ENCODE measurements at regions not wholly inside any gene's neighbourhood (a gene's known extent, or its start where the extent isn't known, plus 50 kb on each side); places are given as distances from the start of the nearest gene placed in this dataset.
"Not testable (repeated sequence)": the region's sequence is repeated elsewhere in the genome, so short reads cannot be mapped to it uniquely, and the experiment has no call there.

- intact Hi-C loops (cut with DNase I): no loop called here
- peak; percentile 68 for DNase-seq (ENCODE audit: low spot score)
Observed at GRCh38 chr9:88289532-88289931, 98.7 kb upstream of the SPIN1 start.

- intact Hi-C loops (cut with DNase I): no loop called here
- peak; percentile 53 for DNase-seq (ENCODE audit: low spot score)
Observed at GRCh38 chr9:88287972-88288371, 100.3 kb upstream of the SPIN1 start.

- DNase-seq (ENCODE audit: low spot score): no peak
- intact Hi-C loops (cut with DNase I): no loop called here
Observed at GRCh38 chr9:88280816-88281382, 107.3 kb upstream of the SPIN1 start.

GRCh38 chr9:88278036-88278435 is 110.2 kb upstream of the SPIN1 start:
- intact Hi-C loops (cut with DNase I): no loop called here
- peak; percentile 36 for DNase-seq (ENCODE audit: low spot score)

- DNase-seq (ENCODE audit: low spot score): no peak
- intact Hi-C loops (cut with DNase I): no loop called here
Observed at GRCh38 chr9:88274078-88274477, 114.2 kb upstream of the SPIN1 start.

GRCh38 chr9:88272986-88273385 is 115.3 kb upstream of the SPIN1 start:
- no peak for DNase-seq (ENCODE audit: low spot score)
- intact Hi-C loops (cut with DNase I): no loop called here

- intact Hi-C loops (cut with DNase I): no loop called here
- no peak for DNase-seq (ENCODE audit: low spot score)
Observed at GRCh38 chr9:88270413-88270812, 117.8 kb upstream of the SPIN1 start.

GRCh38 chr9:88268886-88269285 is 119.4 kb upstream of the SPIN1 start:
- DNase-seq (ENCODE audit: low spot score): no peak
- intact Hi-C loops (cut with DNase I): no loop called here

GRCh38 chr9:88267283-88267682 is 121.0 kb upstream of the SPIN1 start:
- intact Hi-C loops (cut with DNase I): no loop called here
- no peak for DNase-seq (ENCODE audit: low spot score)

GRCh38 chr9:88266416-88266815 is 121.8 kb upstream of the SPIN1 start:
- intact Hi-C loops (cut with DNase I): no loop called here
- DNase-seq (ENCODE audit: low spot score): no peak

GRCh38 chr9:88259001-88259400 is 120.7 kb upstream of the SPATA31C2 start:
- no peak for DNase-seq (ENCODE audit: low spot score)
- intact Hi-C loops (cut with DNase I): no loop called here

- intact Hi-C loops (cut with DNase I): no loop called here
- no peak for DNase-seq (ENCODE audit: low spot score)
Observed at GRCh38 chr9:88258601-88259000, 120.3 kb upstream of the SPATA31C2 start.

- intact Hi-C loops (cut with DNase I): no loop called here
- no peak for DNase-seq (ENCODE audit: low spot score)
Observed at GRCh38 chr9:88258024-88258423, 119.7 kb upstream of the SPATA31C2 start.

GRCh38 chr9:88256216-88256615 is 117.9 kb upstream of the SPATA31C2 start:
- intact Hi-C loops (cut with DNase I): no loop called here
- DNase-seq (ENCODE audit: low spot score): no peak

GRCh38 chr9:88255806-88256205 is 117.5 kb upstream of the SPATA31C2 start:
- intact Hi-C loops (cut with DNase I); DNase-seq (ENCODE audit: low spot score): not testable (repeated sequence)

GRCh38 chr9:88251903-88252302 is 113.6 kb upstream of the SPATA31C2 start:
- intact Hi-C loops (cut with DNase I): no loop called here

GRCh38 chr9:88243736-88244135 is 105.5 kb upstream of the SPATA31C2 start:
- intact Hi-C loops (cut with DNase I): no loop called here
- no peak for DNase-seq (ENCODE audit: low spot score)

More at GRCh38 chr9:88251903-88252302, 113.6 kb upstream of the SPATA31C2 start:
- DNase-seq (ENCODE audit: low spot score): no peak

- no peak for DNase-seq (ENCODE audit: low spot score)
- intact Hi-C loops (cut with DNase I): no loop called here
Observed at GRCh38 chr9:88242879-88243278, 104.6 kb upstream of the SPATA31C2 start.

- intact Hi-C loops (cut with DNase I): no loop called here
- no peak for DNase-seq (ENCODE audit: low spot score)
Observed at GRCh38 chr9:88237991-88238571, 99.8 kb upstream of the SPATA31C2 start.

GRCh38 chr9:88237479-88237961 is 99.2 kb upstream of the SPATA31C2 start:
- intact Hi-C loops (cut with DNase I): no loop called here

More at GRCh38 chr9:88237479-88237961, 99.2 kb upstream of the SPATA31C2 start:
- DNase-seq (ENCODE audit: low spot score): no peak
